NT2/D1 (cell line): ENCODE measurements at regions not wholly inside any gene's neighbourhood (a gene's known extent, or its start where the extent isn't known, plus 50 kb on each side); places are given as distances from the start of the nearest gene placed in this dataset.

ENCODE experiments used
- YY1 ChIP-seq: IDR thresholded peaks from 2 replicates; pipeline ENCODE4 v1.6.1; 2011; ENCODE audit not compliant: insufficient read length, insufficient read depth
- ZNF274 ChIP-seq: IDR thresholded peaks from 2 replicates; pipeline ENCODE4 v1.6.1; 2011; ENCODE audit warnings: mild to moderate bottlenecking, low read depth, low read length

DNA sequence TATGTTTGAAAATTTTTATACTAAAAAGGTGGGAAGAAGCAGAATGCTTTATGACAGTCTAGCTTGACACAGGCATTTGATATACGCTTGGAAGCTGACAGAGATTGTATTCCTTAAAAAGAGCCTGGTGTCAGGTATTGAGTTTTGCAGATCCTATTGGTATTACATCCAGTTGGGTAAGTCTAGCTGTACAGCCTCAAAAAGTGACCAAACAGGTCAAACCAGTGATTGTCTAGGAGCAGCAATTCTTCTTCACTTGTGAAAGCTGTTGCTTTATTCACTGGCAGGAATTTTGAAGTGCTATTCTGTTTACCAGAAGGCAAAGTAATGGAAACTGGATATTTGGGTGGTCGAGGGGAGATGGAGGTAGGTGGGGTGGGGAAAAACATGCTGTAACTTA, 77.5 kb downstream of the UCHL1 start:
- no peak for TF ChIP-seq YY1
- TF ChIP-seq ZNF274: no peak
